ENCODE measurements at regions not wholly inside any gene's neighbourhood (a gene's known extent, or its start where the extent isn't known, plus 50 kb on each side); places are given as distances from the start of the nearest gene placed in this dataset.

- Histone ChIP-seq H3K4me1 (ENCODE audit: control insufficient read depth in 1 of 2, insufficient read depth in 2 of 2, low read length in 2 of 2) (no peaks in the 10 kb centered on the region), H2AFZ (ENCODE audit: insufficient read depth, low read depth, low read length, poor library complexity, severe bottlenecking) (no peak overlapping the region), H3K27ac (ENCODE audit: low read depth in 1 of 2, low read length in 2 of 2) (no peak overlapping the region), H3K9ac (ENCODE audit: insufficient read depth, low read length, poor library complexity, severe bottlenecking) (no peak overlapping the region), H3K36me3 (replicated peaks in 1 of 2; ENCODE audit: control insufficient read depth in 1 of 2, insufficient read depth in 2 of 2, low read length in 2 of 2) (no peaks in the 10 kb centered on the region), H4K20me1 (ENCODE audit: insufficient read depth, low read length) (no peaks in the 10 kb centered on the region), H3K4me3 (replicated peaks in 1 of 3; ENCODE audit: low read depth in 2 of 3, low read length in 3 of 3) (no peak overlapping the region), H3K27me3 (ENCODE audit: control insufficient read depth in 2 of 2, insufficient read depth in 2 of 2, low read length in 2 of 2) (peaks cover 4 to 6% of the 10 kb centered on the region in 2 donors), H3K4me2 (replicated peaks; ENCODE audit: extremely low read depth, low read length, poor library complexity, severe bottlenecking) (no peak overlapping the region), H3K9me3 (replicated peaks in 1 of 2; ENCODE audit: control insufficient read depth in 1 of 2, insufficient read depth in 1 of 2, low read length in 2 of 2) (no peaks in the 10 kb centered on the region), H3K79me2 (ENCODE audit: insufficient read depth, low read length) (no peaks in the 10 kb centered on the region)
- peaks cover 0 to 3% (median 0%) of the 10 kb centered on the region in 7 donors for H3K9me3 Mint-ChIP-seq
- H3K4me3 Mint-ChIP-seq = peak overlapping the region in 1 of 2 donors; percentile 1
- DNase-seq = no peak
- peaks cover 20 to 36% (median 21%) of the 10 kb centered on the region in 3 donors for H3K27me3 Mint-ChIP-seq (ENCODE audit: low read depth in 3 of 3)
- intact Hi-C loops (cut with micrococcal nuclease) = no loop called here
- no peak for TF ChIP-seq CTCF (IDR thresholded peaks at IDR 0.05)
- H3K27ac Mint-ChIP-seq = peak overlapping the region in 1 of 7 donors; percentile 40
- peaks cover 6% of the 10 kb centered on the region for H3K4me1 Mint-ChIP-seq
- WGBS (ENCODE audit: insufficient coverage) = 96% methylated on average over 9 of the region's 10 CpGs
- no peaks in the 10 kb centered on the region for H3K36me3 Mint-ChIP-seq
These were observed 423.6 kb upstream of the POU3F3 start for GRCh38 chr2:104430359-104430740.

- Mint-ChIP-seq H3K4me1 (peaks cover 6% of the 10 kb centered on the region), H3K4me3 (no peak overlapping the region), H3K27me3 (ENCODE audit: low read depth in 3 of 3) (peaks cover 25 to 36% (median 25%) of the 10 kb centered on the region in 3 donors), H3K27ac (no peak overlapping the region), H3K9me3 (peaks cover 0 to 3% (median 0%) of the 10 kb centered on the region in 7 donors), H3K36me3 (no peaks in the 10 kb centered on the region)
- Histone ChIP-seq H3K27me3 (ENCODE audit: control insufficient read depth in 2 of 2, insufficient read depth in 2 of 2, low read length in 2 of 2) (peaks cover 4 to 6% of the 10 kb centered on the region in 2 donors), H3K36me3 (replicated peaks in 1 of 2; ENCODE audit: control insufficient read depth in 1 of 2, insufficient read depth in 2 of 2, low read length in 2 of 2) (no peaks in the 10 kb centered on the region), H4K20me1 (ENCODE audit: insufficient read depth, low read length) (no peaks in the 10 kb centered on the region), H3K9me3 (replicated peaks in 1 of 2; ENCODE audit: control insufficient read depth in 1 of 2, insufficient read depth in 1 of 2, low read length in 2 of 2) (no peaks in the 10 kb centered on the region), H3K4me3 (replicated peaks in 1 of 3; ENCODE audit: low read depth in 2 of 3, low read length in 3 of 3) (no peak overlapping the region), H3K4me2 (replicated peaks; ENCODE audit: extremely low read depth, low read length, poor library complexity, severe bottlenecking) (no peak overlapping the region), H2AFZ (ENCODE audit: insufficient read depth, low read depth, low read length, poor library complexity, severe bottlenecking) (no peak overlapping the region), H3K9ac (ENCODE audit: insufficient read depth, low read length, poor library complexity, severe bottlenecking) (no peak overlapping the region), H3K27ac (ENCODE audit: low read depth in 1 of 2, low read length in 2 of 2) (no peak overlapping the region), H3K4me1 (ENCODE audit: control insufficient read depth in 1 of 2, insufficient read depth in 2 of 2, low read length in 2 of 2) (no peaks in the 10 kb centered on the region), H3K79me2 (ENCODE audit: insufficient read depth, low read length) (no peaks in the 10 kb centered on the region)
- 84% methylated on average over 5 of the region's 7 CpGs for WGBS (ENCODE audit: insufficient coverage)
- DNase-seq = no peak
- TF ChIP-seq CTCF (IDR thresholded peaks at IDR 0.05) = no peak
- intact Hi-C loops (cut with micrococcal nuclease) = no loop called here
These were observed 423.1 kb upstream of the POU3F3 start for GRCh38 chr2:104430852-104431251.
